ENCODE measurements at regions not wholly inside any gene's neighbourhood (a gene's known extent, or its start where the extent isn't known, plus 50 kb on each side); places are given as distances from the start of the nearest gene placed in this dataset.

GRCh38 chr4:101475246-101475645 lies 127.9 kb upstream of the PPP3CA start:
- H4K20me1 ChIP-seq (replicated peaks; ENCODE audit: insufficient read depth), result no peaks in the 10 kb centered on the region
- Mint-ChIP-seq H3K36me3 (ENCODE audit: low read depth) (no peaks in the 10 kb centered on the region), H3K27me3 (ENCODE audit: insufficient read depth, low read depth, poor library complexity) (no peaks in the 10 kb centered on the region), H3K27ac (no peak overlapping the region), H3K4me3 (no peak overlapping the region), H3K4me1 (no peaks in the 10 kb centered on the region), H3K9me3 (no peaks in the 10 kb centered on the region)
- no peaks in the 10 kb centered on the region for H3F3A ChIP-seq (replicated peaks; ENCODE audit: low read depth)
- TF ChIP-seq ZNF331 (CRISPR knock-in tag; IDR thresholded peaks at IDR 0.05; ENCODE audit: low read depth), result no peak
- TF ChIP-seq, protein P1, sequence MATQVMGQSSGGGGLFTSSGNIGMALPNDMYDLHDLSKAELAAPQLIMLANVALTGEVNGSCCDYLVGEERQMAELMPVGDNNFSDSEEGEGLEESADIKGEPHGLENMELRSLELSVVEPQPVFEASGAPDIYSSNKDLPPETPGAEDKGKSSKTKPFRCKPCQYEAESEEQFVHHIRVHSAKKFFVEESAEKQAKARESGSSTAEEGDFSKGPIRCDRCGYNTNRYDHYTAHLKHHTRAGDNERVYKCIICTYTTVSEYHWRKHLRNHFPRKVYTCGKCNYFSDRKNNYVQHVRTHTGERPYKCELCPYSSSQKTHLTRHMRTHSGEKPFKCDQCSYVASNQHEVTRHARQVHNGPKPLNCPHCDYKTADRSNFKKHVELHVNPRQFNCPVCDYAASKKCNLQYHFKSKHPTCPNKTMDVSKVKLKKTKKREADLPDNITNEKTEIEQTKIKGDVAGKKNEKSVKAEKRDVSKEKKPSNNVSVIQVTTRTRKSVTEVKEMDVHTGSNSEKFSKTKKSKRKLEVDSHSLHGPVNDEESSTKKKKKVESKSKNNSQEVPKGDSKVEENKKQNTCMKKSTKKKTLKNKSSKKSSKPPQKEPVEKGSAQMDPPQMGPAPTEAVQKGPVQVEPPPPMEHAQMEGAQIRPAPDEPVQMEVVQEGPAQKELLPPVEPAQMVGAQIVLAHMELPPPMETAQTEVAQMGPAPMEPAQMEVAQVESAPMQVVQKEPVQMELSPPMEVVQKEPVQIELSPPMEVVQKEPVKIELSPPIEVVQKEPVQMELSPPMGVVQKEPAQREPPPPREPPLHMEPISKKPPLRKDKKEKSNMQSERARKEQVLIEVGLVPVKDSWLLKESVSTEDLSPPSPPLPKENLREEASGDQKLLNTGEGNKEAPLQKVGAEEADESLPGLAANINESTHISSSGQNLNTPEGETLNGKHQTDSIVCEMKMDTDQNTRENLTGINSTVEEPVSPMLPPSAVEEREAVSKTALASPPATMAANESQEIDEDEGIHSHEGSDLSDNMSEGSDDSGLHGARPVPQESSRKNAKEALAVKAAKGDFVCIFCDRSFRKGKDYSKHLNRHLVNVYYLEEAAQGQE (IDR thresholded peaks at IDR 0.05; ENCODE audit: unreplicated experiment), result no peak
- no peak for TF ChIP-seq EZH2 (IDR thresholded peaks at IDR 0.05; ENCODE audit: low read depth, unreplicated experiment)
- TF ChIP-seq CREB1 (CRISPR knock-in tag; IDR thresholded peaks at IDR 0.05; ENCODE audit: low read depth), result no peak
- TF ChIP-seq POLR2AphosphoS5 (IDR thresholded peaks at IDR 0.05; ENCODE audit: low read depth), result no peak
- no peak for TF ChIP-seq ZNF114 (CRISPR knock-in tag; IDR thresholded peaks at IDR 0.05)
- TF ChIP-seq EZH2phosphoT487 (IDR thresholded peaks at IDR 0.05; ENCODE audit: unreplicated experiment), result no peak
- no peak for TF ChIP-seq STAT1 (IDR thresholded peaks at IDR 0.05; ENCODE audit: unreplicated experiment)
- TF ChIP-seq JUNB (IDR thresholded peaks at IDR 0.05; ENCODE audit: unreplicated experiment), result no peak
- TF ChIP-seq, protein P2, sequence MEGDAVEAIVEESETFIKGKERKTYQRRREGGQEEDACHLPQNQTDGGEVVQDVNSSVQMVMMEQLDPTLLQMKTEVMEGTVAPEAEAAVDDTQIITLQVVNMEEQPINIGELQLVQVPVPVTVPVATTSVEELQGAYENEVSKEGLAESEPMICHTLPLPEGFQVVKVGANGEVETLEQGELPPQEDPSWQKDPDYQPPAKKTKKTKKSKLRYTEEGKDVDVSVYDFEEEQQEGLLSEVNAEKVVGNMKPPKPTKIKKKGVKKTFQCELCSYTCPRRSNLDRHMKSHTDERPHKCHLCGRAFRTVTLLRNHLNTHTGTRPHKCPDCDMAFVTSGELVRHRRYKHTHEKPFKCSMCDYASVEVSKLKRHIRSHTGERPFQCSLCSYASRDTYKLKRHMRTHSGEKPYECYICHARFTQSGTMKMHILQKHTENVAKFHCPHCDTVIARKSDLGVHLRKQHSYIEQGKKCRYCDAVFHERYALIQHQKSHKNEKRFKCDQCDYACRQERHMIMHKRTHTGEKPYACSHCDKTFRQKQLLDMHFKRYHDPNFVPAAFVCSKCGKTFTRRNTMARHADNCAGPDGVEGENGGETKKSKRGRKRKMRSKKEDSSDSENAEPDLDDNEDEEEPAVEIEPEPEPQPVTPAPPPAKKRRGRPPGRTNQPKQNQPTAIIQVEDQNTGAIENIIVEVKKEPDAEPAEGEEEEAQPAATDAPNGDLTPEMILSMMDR (conservative IDR thresholded peaks at IDR 0.05; ENCODE audit: low read depth in 2 of 2), result no peak
- H3K4me2 ChIP-seq, result no peak overlapping the region
- H3K27me3 ChIP-seq (ENCODE audit: insufficient read depth), result no peaks in the 10 kb centered on the region
- ATAC-seq, result no peak
- no peak overlapping the region for H2AFZ ChIP-seq
- H3K36me3 ChIP-seq (ENCODE audit: insufficient read depth), result no peaks in the 10 kb centered on the region
- peaks cover 9% of the 10 kb centered on the region; the same call in 1 of the 2 replicates for H3K9me2 ChIP-seq (ENCODE audit: insufficient read depth)
- H3K79me2 ChIP-seq (replicated peaks; ENCODE audit: insufficient read depth), result no peaks in the 10 kb centered on the region
- H3K27ac ChIP-seq (ENCODE audit: low read depth), result no peak overlapping the region
- H3K4me3 ChIP-seq, result no peak overlapping the region
- H3K4me1 ChIP-seq (ENCODE audit: insufficient read depth), result no peaks in the 10 kb centered on the region
- DNase-seq (ENCODE audit: low spot score), result no peak

GRCh38 chr4:101471201-101471600 lies 123.9 kb upstream of the PPP3CA start:
- H3K27ac ChIP-seq (ENCODE audit: low read depth), result no peak overlapping the region
- H3K4me3 Mint-ChIP-seq, result no peak overlapping the region
- no peaks in the 10 kb centered on the region for H3K36me3 ChIP-seq (ENCODE audit: insufficient read depth)
- no peak overlapping the region for H3K27ac Mint-ChIP-seq
- no peaks in the 10 kb centered on the region for H3F3A ChIP-seq (replicated peaks; ENCODE audit: low read depth)
- H3K4me2 ChIP-seq, result no peak overlapping the region
- no peaks in the 10 kb centered on the region for H3K4me1 Mint-ChIP-seq
- no peaks in the 10 kb centered on the region for H3K9me3 Mint-ChIP-seq
- H4K20me1 ChIP-seq (replicated peaks; ENCODE audit: insufficient read depth), result no peaks in the 10 kb centered on the region
- no peaks in the 10 kb centered on the region for H3K27me3 ChIP-seq (ENCODE audit: insufficient read depth)
- no peak overlapping the region for H2AFZ ChIP-seq
- H3K27me3 Mint-ChIP-seq (ENCODE audit: insufficient read depth, low read depth, poor library complexity), result no peaks in the 10 kb centered on the region
- H3K79me2 ChIP-seq (replicated peaks; ENCODE audit: insufficient read depth), result no peaks in the 10 kb centered on the region
- no peak overlapping the region for H3K4me3 ChIP-seq
- no peaks in the 10 kb centered on the region for H3K4me1 ChIP-seq (ENCODE audit: insufficient read depth)
- peaks cover 5% of the 10 kb centered on the region; the same call in 1 of the 2 replicates for H3K9me2 ChIP-seq (ENCODE audit: insufficient read depth)
- no peaks in the 10 kb centered on the region for H3K36me3 Mint-ChIP-seq (ENCODE audit: low read depth)
- DNase-seq (ENCODE audit: low spot score) (no peak), ATAC-seq (no peak)
- TF ChIP-seq NANOG (IDR thresholded peaks at IDR 0.05; ENCODE audit: borderline replicate concordance), result no peak
- TF ChIP-seq EZH2 (IDR thresholded peaks at IDR 0.05; ENCODE audit: low read depth, unreplicated experiment), result no peak
- no peak for TF ChIP-seq JUNB (IDR thresholded peaks at IDR 0.05; ENCODE audit: unreplicated experiment)
- TF ChIP-seq, protein P2 (conservative IDR thresholded peaks at IDR 0.05; ENCODE audit: low read depth in 2 of 2), result no peak
- no peak for TF ChIP-seq ZNF114 (CRISPR knock-in tag; IDR thresholded peaks at IDR 0.05)
- TF ChIP-seq, protein P1 (IDR thresholded peaks at IDR 0.05; ENCODE audit: unreplicated experiment), result no peak

Measured in GM23338 (cell line).